HEK293 (cell line): ENCODE measurements at regions not wholly inside any gene's neighbourhood (a gene's known extent, or its start where the extent isn't known, plus 50 kb on each side); places are given as distances from the start of the nearest gene placed in this dataset.

Experiments
- CTCF ChIA-PET: fragments of 350-600 bp; formaldehyde crosslinking; extraction: SDS; loops from one replicate; lab custom pipeline; 2021; ENCODE audit warnings: antibody characterized with exemption; lab: Yijun Ruan, JAX
- POLR2A ChIA-PET: fragments of 300-600 bp; formaldehyde crosslinking; extraction: SDS; loops from one replicate; lab custom pipeline; 2020; ENCODE audit warnings: antibody characterized with exemption, inconsistent platforms; lab: Yijun Ruan, JAX
- H3K27ac ChIP-seq: fragments of 200-500 bp; sonication (Bioruptor generic); 2 replicates; pipeline ENCODE4 v1.5.1; 2014; ENCODE audit warnings: low read depth, low read length, control low read depth, inconsistent platforms; ENCODE audit errors: extremely low read depth
- H3K36me3 ChIP-seq, 2 experiments: fragments of 200-500 bp in 1 of 2; sonication (Bioruptor generic) in 1 of 2; 1 replicate in 1 of 2; 2 replicates in 1 of 2; pipeline ENCODE4 v1.5.1; 2014 to 2017; ENCODE audit warnings: inconsistent platforms in 2 of 2, low read length in 2 of 2; ENCODE audit not compliant: control insufficient read depth in 2 of 2, insufficient read depth in 1 of 2
- H3K4me1 ChIP-seq: fragments of 200-500 bp; sonication (Bioruptor generic); 2 replicates; pipeline ENCODE4 v1.5.1; 2014; ENCODE audit warnings: mild to moderate bottlenecking, low read length, inconsistent platforms; ENCODE audit not compliant: control insufficient read depth, insufficient read depth
- H3K4me3 ChIP-seq: 2 replicates; pipeline ENCODE4 v1.5.1; 2011; ENCODE audit warnings: low read depth, mild to moderate bottlenecking, control low read depth, low read length, moderate library complexity
- H3K9me3 ChIP-seq: fragments of 200-500 bp; sonication (Bioruptor generic); 2 replicates; pipeline ENCODE4 v1.5.1; 2014; ENCODE audit warnings: low read depth, low read length, inconsistent platforms; ENCODE audit not compliant: control insufficient read depth, insufficient read depth
- KLF17 ChIP-seq: fragments of 450-650 bp; formaldehyde crosslinking; IDR thresholded peaks from 2 replicates; pipeline ENCODE4 v1.5.1; 2016; ENCODE audit warnings: missing biosample characterization, missing genetic modification characterization
- RBAK ChIP-seq: fragments of 450-650 bp; formaldehyde crosslinking; IDR thresholded peaks from 2 replicates; pipeline ENCODE4 v1.5.1; 2016; ENCODE audit warnings: missing biosample characterization, missing genetic modification characterization
- ZFP41 ChIP-seq: fragments of 450-650 bp; formaldehyde crosslinking; IDR thresholded peaks from 2 replicates; pipeline ENCODE4 v1.5.1; 2016; ENCODE audit warnings: missing biosample characterization, missing genetic modification characterization, borderline replicate concordance
- ZNF112 ChIP-seq: fragments of 450-650 bp; formaldehyde crosslinking; IDR thresholded peaks from 2 replicates; pipeline ENCODE4 v1.5.0; 2017; ENCODE audit warnings: missing biosample characterization, missing genetic modification characterization
- ZNF121 ChIP-seq: fragments of 450-650 bp; formaldehyde crosslinking; IDR thresholded peaks from 2 replicates; pipeline ENCODE4 v1.5.1; 2016; ENCODE audit warnings: missing biosample characterization, missing genetic modification characterization
- ZNF18 ChIP-seq: fragments of 450-650 bp; formaldehyde crosslinking; IDR thresholded peaks from 2 replicates; pipeline ENCODE4 v1.5.1; 2016; ENCODE audit warnings: missing biosample characterization, missing genetic modification characterization
- ZNF19 ChIP-seq: fragments of 450-650 bp; formaldehyde crosslinking; IDR thresholded peaks from 2 replicates; pipeline ENCODE4; 2016; ENCODE audit warnings: missing biosample characterization, missing genetic modification characterization, low read depth
- ZNF23 ChIP-seq: fragments of 450-650 bp; formaldehyde crosslinking; IDR thresholded peaks from 2 replicates; pipeline ENCODE4 v1.5.1; 2016; ENCODE audit warnings: missing biosample characterization, missing genetic modification characterization, borderline replicate concordance
- ZNF239 ChIP-seq: fragments of 450-650 bp; formaldehyde crosslinking; IDR thresholded peaks from 2 replicates; pipeline ENCODE4 v1.5.1; 2016; ENCODE audit warnings: missing biosample characterization, missing genetic modification characterization
- ZNF302 ChIP-seq: fragments of 450-650 bp; formaldehyde crosslinking; IDR thresholded peaks from 2 replicates; pipeline ENCODE4 v1.5.1; 2016; ENCODE audit warnings: missing biosample characterization, missing genetic modification characterization, low read depth
- ZNF311 ChIP-seq: fragments of 450-650 bp; formaldehyde crosslinking; IDR thresholded peaks from 2 replicates; pipeline ENCODE4 v1.5.1; 2017; ENCODE audit warnings: missing biosample characterization, missing genetic modification characterization, borderline replicate concordance
- ZNF366 ChIP-seq: fragments of 450-650 bp; formaldehyde crosslinking; conservative IDR thresholded peaks from 2 replicates; pipeline ENCODE4 v1.5.1; 2016; ENCODE audit warnings: missing biosample characterization, missing genetic modification characterization
- ZNF391 ChIP-seq: fragments of 450-650 bp; formaldehyde crosslinking; IDR thresholded peaks from 2 replicates; pipeline ENCODE4 v1.5.1; 2016; ENCODE audit warnings: low read depth, missing biosample characterization, missing genetic modification characterization, borderline replicate concordance
- ZNF513 ChIP-seq: fragments of 450-650 bp; IDR thresholded peaks from 2 replicates; pipeline ENCODE4 v1.5.1; 2018; ENCODE audit warnings: missing biosample characterization, missing genetic modification characterization
- ZNF529 ChIP-seq: fragments of 450-650 bp; formaldehyde crosslinking; IDR thresholded peaks from 2 replicates; pipeline ENCODE4 v1.5.1; 2017; ENCODE audit warnings: missing genetic modification characterization, missing biosample characterization; ENCODE audit not compliant: insufficient replicate concordance
- ZNF544 ChIP-seq: fragments of 450-650 bp; formaldehyde crosslinking; IDR thresholded peaks from 2 replicates; pipeline ENCODE4 v1.5.0; 2017; ENCODE audit warnings: missing biosample characterization, missing genetic modification characterization
- ZNF555 ChIP-seq: fragments of 450-650 bp; formaldehyde crosslinking; conservative IDR thresholded peaks from 2 replicates; pipeline ENCODE4 v1.5.1; 2017; ENCODE audit warnings: missing biosample characterization, mild to moderate bottlenecking, missing genetic modification characterization, inconsistent platforms
- ZNF701 ChIP-seq: fragments of 450-650 bp; formaldehyde crosslinking; IDR thresholded peaks from 2 replicates; pipeline ENCODE4 v1.5.1; 2016; ENCODE audit warnings: missing biosample characterization, missing genetic modification characterization
- ZNF768 ChIP-seq: fragments of 450-650 bp; formaldehyde crosslinking; IDR thresholded peaks from 2 replicates; pipeline ENCODE4 v1.5.1; 2018; ENCODE audit warnings: missing biosample characterization, mild to moderate bottlenecking, missing genetic modification characterization
- ZNF792 ChIP-seq: fragments of 450-650 bp; formaldehyde crosslinking; IDR thresholded peaks from 2 replicates; pipeline ENCODE4 v1.5.1; 2016; ENCODE audit warnings: missing biosample characterization, missing genetic modification characterization
- ZNF843 ChIP-seq: fragments of 450-650 bp; formaldehyde crosslinking; IDR thresholded peaks from 2 replicates; pipeline ENCODE4 v1.5.1; 2016; ENCODE audit warnings: missing biosample characterization, missing genetic modification characterization
- TF ChIP-seq, protein P1 (sequence below): fragments of 450-650 bp; IDR thresholded peaks from 2 replicates; pipeline ENCODE4 v1.5.1; 2018; ENCODE audit warnings: missing biosample characterization, mild to moderate bottlenecking, missing genetic modification characterization
- TF ChIP-seq, protein P2 (sequence below): fragments of 450-650 bp; formaldehyde crosslinking; optimal IDR thresholded peaks from 2 replicates; pipeline ENCODE3; 2016; ENCODE audit warnings: missing biosample characterization, mild to moderate bottlenecking, missing genetic modification characterization
- TF ChIP-seq, protein P3 (sequence below): sonication (generic); formaldehyde crosslinking; IDR thresholded peaks from 2 replicates; pipeline ENCODE4 v1.8.1; 2022; ENCODE audit warnings: mild to moderate bottlenecking, moderate library complexity, missing genetic modification reagents

DNA sequence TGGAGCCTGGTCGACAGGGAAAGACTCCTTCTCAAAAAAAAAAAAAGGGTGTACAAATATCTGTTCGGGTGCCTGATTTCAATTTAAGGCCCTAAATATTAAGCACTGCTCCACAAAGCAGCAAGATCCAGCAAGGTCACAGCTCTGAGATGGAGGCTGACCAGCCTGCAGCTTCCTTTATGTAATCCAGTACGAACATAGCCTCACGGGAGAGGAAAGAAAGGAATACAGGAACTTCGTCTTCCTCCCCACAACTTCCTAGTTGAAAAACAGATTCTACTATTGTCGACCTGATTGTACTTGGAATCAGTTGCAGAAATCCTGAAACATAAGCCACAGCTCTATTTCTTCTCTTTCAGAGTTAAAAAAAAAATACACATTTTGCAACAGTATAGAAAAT is 53.5 kb upstream of the TBC1D9 start:
- no peak overlapping the region for H3K27ac ChIP-seq
- POLR2A ChIA-PET = interaction anchor here (0.7 kb wide), 1 partner anchor 437 kb away, joined by 4 read pairs; no protein-coding TSS in a partner anchor
- CTCF ChIA-PET = interaction anchor here (1.0 kb wide), 1 partner anchor 450 kb away, joined by 3 read pairs; no protein-coding TSS in a partner anchor

GRCh38 chr4:140808256-140808655 is 52.1 kb upstream of the TBC1D9 start:
- POLR2A ChIA-PET = interaction anchor here (1.4 kb wide), 1 partner anchor 52 kb away, joined by 5 read pairs; the partner anchor contains the start of gene TBC1D9
- CTCF ChIA-PET = interaction anchor here (0.8 to 1.6 kb wide), 2 partner anchors 51 to 379 kb away, joined by 3 read pairs; no protein-coding TSS in a partner anchor
- peaks cover 4% of the 10 kb centered on the region for H3K4me1 ChIP-seq
- H3K9me3 ChIP-seq = no peaks in the 10 kb centered on the region
- no peak overlapping the region for H3K4me3 ChIP-seq
- TF ChIP-seq ZNF843 (tag by site-specific recombination) (0 out of 2 replicates have a peak, but pooled peaks have one; percentile 5), ZFP41 (tag by site-specific recombination) (no peak), ZNF302 (tag by site-specific recombination) (no peak), ZNF792 (tag by site-specific recombination) (no peak)
- TF ChIP-seq, protein P1, sequence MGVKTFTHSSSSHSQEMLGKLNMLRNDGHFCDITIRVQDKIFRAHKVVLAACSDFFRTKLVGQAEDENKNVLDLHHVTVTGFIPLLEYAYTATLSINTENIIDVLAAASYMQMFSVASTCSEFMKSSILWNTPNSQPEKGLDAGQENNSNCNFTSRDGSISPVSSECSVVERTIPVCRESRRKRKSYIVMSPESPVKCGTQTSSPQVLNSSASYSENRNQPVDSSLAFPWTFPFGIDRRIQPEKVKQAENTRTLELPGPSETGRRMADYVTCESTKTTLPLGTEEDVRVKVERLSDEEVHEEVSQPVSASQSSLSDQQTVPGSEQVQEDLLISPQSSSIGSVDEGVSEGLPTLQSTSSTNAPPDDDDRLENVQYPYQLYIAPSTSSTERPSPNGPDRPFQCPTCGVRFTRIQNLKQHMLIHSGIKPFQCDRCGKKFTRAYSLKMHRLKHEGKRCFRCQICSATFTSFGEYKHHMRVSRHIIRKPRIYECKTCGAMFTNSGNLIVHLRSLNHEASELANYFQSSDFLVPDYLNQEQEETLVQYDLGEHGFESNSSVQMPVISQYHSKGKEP (tag by site-specific recombination) = no peak
- no peaks in the 10 kb centered on the region for H3K36me3 ChIP-seq
- H3K27ac ChIP-seq = no peak overlapping the region

More for the DNA sequence above, 53.5 kb upstream of the TBC1D9 start:
- no peak for TF ChIP-seq ZNF513 (tag by site-specific recombination)
- TF ChIP-seq ZNF391 (tag by site-specific recombination) = no peak
- TF ChIP-seq ZNF529 (tag by site-specific recombination) = no peak
- no peak for TF ChIP-seq ZNF311 (tag by site-specific recombination)
- TF ChIP-seq ZNF239 (tag by site-specific recombination) = no peak
- TF ChIP-seq ZNF302 (tag by site-specific recombination) = no peak
- TF ChIP-seq ZNF701 (tag by site-specific recombination) = no peak
- TF ChIP-seq RBAK (tag by site-specific recombination) = no peak
- TF ChIP-seq ZNF366 (tag by site-specific recombination) = no peak
- TF ChIP-seq ZNF555 (tag by site-specific recombination) = no peak
- TF ChIP-seq, protein P2, sequence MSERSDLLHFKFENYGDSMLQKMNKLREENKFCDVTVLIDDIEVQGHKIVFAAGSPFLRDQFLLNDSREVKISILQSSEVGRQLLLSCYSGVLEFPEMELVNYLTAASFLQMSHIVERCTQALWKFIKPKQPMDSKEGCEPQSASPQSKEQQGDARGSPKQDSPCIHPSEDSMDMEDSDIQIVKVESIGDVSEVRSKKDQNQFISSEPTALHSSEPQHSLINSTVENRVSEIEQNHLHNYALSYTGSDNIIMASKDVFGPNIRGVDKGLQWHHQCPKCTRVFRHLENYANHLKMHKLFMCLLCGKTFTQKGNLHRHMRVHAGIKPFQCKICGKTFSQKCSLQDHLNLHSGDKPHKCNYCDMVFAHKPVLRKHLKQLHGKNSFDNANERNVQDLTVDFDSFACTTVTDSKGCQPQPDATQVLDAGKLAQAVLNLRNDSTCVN (tag by site-specific recombination) = no peak
- no peak for TF ChIP-seq ZNF18 (tag by site-specific recombination)
- no peak for TF ChIP-seq KLF17 (tag by site-specific recombination)
- TF ChIP-seq ZNF23 (tag by site-specific recombination) = no peak
- no peak for TF ChIP-seq ZNF121
- TF ChIP-seq ZNF112 (tag by site-specific recombination) = no peak
- TF ChIP-seq ZNF544 = no peak
- no peak for TF ChIP-seq ZNF768 (tag by site-specific recombination)
- TF ChIP-seq, protein P3, sequence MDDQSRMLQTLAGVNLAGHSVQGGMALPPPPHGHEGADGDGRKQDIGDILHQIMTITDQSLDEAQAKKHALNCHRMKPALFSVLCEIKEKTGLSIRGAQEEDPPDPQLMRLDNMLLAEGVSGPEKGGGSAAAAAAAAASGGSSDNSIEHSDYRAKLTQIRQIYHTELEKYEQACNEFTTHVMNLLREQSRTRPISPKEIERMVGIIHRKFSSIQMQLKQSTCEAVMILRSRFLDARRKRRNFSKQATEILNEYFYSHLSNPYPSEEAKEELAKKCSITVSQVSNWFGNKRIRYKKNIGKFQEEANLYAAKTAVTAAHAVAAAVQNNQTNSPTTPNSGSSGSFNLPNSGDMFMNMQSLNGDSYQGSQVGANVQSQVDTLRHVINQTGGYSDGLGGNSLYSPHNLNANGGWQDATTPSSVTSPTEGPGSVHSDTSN (CRISPR knock-in tag) = no peak
- TF ChIP-seq ZNF19 (tag by site-specific recombination) = no peak
- Histone ChIP-seq H3K9me3 (no peaks in the 10 kb centered on the region), H3K36me3 (no peaks in the 10 kb centered on the region), H3K4me3 (no peak overlapping the region), H3K4me1 (peaks cover 4% of the 10 kb centered on the region)
